Esophagus squamous epithelium (tissue), 4 donors: ENCODE measurements at regions not wholly inside any gene's neighbourhood (a gene's known extent, or its start where the extent isn't known, plus 50 kb on each side); places are given as distances from the start of the nearest gene placed in this dataset.

Experiments
- POLR2A ChIP-seq, 4 donors: fragments of 450-650 bp; IDR thresholded peaks; one replicate each; pipeline ENCODE4 v1.6.1; 2017; ENCODE audit warnings: antibody characterized with exemption in 4 of 4, mild to moderate bottlenecking in 4 of 4, moderate library complexity in 3 of 4
- TF ChIP-seq, protein P1 (sequence below), 6 experiments: fragments of 450-650 bp in 4 of 6; fragments of 200-600 bp in 2 of 6; sonication (generic) in 2 of 6; IDR thresholded peaks; one replicate each; pipeline ENCODE4 v1.5.1; 2016 to 2019; ENCODE audit warnings: antibody characterized with exemption in 6 of 6, mild to moderate bottlenecking in 4 of 6, moderate library complexity in 4 of 6

DNA sequence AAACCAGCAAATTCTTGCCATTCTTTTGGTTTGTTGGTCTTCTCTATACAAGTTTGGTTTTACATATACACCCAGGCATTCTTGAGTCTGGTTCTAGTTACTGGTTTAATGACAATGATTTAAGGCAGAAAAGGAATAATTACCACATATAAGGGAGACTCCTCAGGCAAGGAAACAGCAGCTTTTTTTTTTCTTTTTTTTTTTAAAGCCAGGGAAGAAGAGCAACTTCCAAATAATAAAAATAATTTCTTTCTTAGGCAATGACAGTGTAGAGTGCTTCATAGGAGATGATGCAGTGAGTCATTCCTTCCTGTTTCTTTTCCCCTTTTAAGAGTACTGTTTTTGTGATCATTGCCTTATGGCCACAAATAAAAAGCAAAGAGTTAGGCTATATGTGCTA, 289.7 kb downstream of the DKK2 start:
- TF ChIP-seq, protein P1, sequence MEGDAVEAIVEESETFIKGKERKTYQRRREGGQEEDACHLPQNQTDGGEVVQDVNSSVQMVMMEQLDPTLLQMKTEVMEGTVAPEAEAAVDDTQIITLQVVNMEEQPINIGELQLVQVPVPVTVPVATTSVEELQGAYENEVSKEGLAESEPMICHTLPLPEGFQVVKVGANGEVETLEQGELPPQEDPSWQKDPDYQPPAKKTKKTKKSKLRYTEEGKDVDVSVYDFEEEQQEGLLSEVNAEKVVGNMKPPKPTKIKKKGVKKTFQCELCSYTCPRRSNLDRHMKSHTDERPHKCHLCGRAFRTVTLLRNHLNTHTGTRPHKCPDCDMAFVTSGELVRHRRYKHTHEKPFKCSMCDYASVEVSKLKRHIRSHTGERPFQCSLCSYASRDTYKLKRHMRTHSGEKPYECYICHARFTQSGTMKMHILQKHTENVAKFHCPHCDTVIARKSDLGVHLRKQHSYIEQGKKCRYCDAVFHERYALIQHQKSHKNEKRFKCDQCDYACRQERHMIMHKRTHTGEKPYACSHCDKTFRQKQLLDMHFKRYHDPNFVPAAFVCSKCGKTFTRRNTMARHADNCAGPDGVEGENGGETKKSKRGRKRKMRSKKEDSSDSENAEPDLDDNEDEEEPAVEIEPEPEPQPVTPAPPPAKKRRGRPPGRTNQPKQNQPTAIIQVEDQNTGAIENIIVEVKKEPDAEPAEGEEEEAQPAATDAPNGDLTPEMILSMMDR (IDR thresholded peaks at IDR 0.05) = no peak
- TF ChIP-seq POLR2A (IDR thresholded peaks at IDR 0.05) = no peak
